ENCODE measurements at regions not wholly inside any gene's neighbourhood (a gene's known extent, or its start where the extent isn't known, plus 50 kb on each side); places are given as distances from the start of the nearest gene placed in this dataset.
"Not testable (repeated sequence)": the region's sequence is repeated elsewhere in the genome, so short reads cannot be mapped to it uniquely, and the experiment has no call there.

- ChIA-PET CTCF (interaction anchor here (3.0 kb wide), 1 partner anchor 9 kb away, joined by 11 read pairs; no protein-coding TSS in a partner anchor), POLR2A (no interaction called here)
- no peak for DNase-seq (ENCODE audit: low read depth)
- no peak overlapping the region for H3K4me3 ChIP-seq (ENCODE audit: low read depth, low read length)
- no peak for TF ChIP-seq CTCF (IDR thresholded peaks at IDR 0.05; ENCODE audit: insufficient read depth, low read depth, low read length)
- H3K36me3 ChIP-seq (ENCODE audit: control insufficient read depth, insufficient read depth, low read length) = no peaks in the 10 kb centered on the region
- H3K27me3 ChIP-seq (ENCODE audit: control insufficient read depth, insufficient read depth, low read length) = no peaks in the 10 kb centered on the region
Observed at GRCh38 chr17:30696234-30696633, 128.3 kb downstream of the CRLF3 start.

- H3K4me3 ChIP-seq (ENCODE audit: low read depth, low read length); H3K27me3 ChIP-seq (ENCODE audit: control insufficient read depth, insufficient read depth, low read length); DNase-seq (ENCODE audit: low read depth); CTCF ChIA-PET; POLR2A ChIA-PET; H3K36me3 ChIP-seq (ENCODE audit: control insufficient read depth, insufficient read depth, low read length): not testable (repeated sequence)
Observed at GRCh38 chr17:30695265-30695811, 129.2 kb downstream of the CRLF3 start.

DNA sequence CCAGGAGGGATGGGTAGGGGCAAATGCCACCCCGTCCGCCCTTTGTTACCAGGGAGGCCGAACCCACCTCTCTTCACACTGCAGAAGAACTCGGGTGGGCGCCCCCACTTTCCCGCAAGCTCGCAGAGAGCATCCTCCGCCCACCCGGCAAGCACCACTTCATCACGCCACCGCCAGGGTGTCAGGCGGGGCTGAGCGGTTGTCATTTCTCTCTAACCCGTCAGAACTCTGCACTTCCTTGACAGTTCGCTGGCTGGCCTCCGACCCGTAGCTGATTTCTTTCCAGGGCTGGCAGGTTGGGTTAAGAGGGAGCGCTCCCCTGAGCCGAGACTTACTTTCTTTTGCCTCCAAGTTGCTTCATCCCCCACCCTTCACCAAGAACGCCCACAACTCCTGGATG, 130.7 kb downstream of the CRLF3 start:
- H3K36me3 ChIP-seq (ENCODE audit: control insufficient read depth, insufficient read depth, low read length); H3K4me3 ChIP-seq (ENCODE audit: low read depth, low read length); H3K27me3 ChIP-seq (ENCODE audit: control insufficient read depth, insufficient read depth, low read length); POLR2A ChIA-PET; CTCF ChIA-PET; DNase-seq (ENCODE audit: low read depth): not testable (repeated sequence)
- peak; percentile 22; the same call in 1 of the 2 replicates for TF ChIP-seq CTCF (IDR thresholded peaks at IDR 0.05; ENCODE audit: insufficient read depth, low read depth, low read length)

GRCh38 chr17:30689266-30690000, 135.1 kb downstream of the CRLF3 start:
- POLR2A ChIA-PET; CTCF ChIA-PET; DNase-seq (ENCODE audit: low read depth); H3K4me3 ChIP-seq (ENCODE audit: low read depth, low read length); H3K36me3 ChIP-seq (ENCODE audit: control insufficient read depth, insufficient read depth, low read length); H3K27me3 ChIP-seq (ENCODE audit: control insufficient read depth, insufficient read depth, low read length): not testable (repeated sequence)

DNA sequence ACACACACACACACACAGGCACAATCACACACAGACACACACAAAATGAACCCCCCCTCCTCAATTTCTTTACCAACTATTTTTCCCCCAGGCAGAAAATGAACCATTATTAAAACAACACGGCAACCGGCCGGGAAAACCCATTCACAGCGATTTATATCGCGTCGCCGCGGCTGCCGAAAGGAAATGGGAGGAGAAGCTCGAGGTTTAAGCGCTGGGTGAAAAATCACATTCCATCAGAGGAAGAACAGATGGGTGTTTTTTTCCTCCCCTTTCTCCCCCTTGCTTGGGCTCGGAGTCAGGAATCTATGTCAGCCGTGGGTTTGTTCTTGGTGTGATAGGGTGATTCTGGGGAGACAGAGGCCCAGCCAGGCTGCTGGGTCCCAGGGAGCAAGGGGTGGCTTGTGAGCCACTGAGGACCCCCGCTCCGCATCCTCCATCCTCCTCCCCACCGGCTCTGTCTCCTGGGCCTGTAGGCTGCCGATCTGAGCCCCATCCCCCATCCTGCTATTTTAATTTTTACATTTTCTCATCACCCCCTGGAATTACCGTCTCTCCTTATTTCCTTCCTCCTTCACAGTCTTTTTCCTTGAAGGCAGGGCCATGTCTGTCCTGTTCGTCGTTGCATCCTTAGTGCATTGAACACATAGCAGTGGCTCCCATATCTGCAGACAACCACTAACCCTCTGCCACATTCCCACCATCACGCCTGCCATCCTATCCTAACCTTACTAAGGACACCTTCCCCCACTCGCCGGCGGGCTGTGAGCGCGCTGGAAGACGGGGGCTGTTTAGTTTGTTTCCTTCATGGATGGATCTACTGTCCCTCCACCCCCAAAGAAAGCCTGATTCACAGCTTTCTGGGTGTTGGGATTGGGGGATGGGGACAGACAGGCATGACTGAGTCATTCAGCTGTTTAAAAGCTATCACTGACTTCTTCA, 137.7 kb downstream of the CRLF3 start:
- H3K4me3 ChIP-seq (ENCODE audit: low read depth, low read length); H3K36me3 ChIP-seq (ENCODE audit: control insufficient read depth, insufficient read depth, low read length); DNase-seq (ENCODE audit: low read depth); H3K27me3 ChIP-seq (ENCODE audit: control insufficient read depth, insufficient read depth, low read length): not testable (repeated sequence)
- ChIA-PET POLR2A (interaction anchor here (0.6 kb wide), 1 partner anchor 337 kb away, joined by 4 read pairs; no protein-coding TSS in a partner anchor), CTCF (interaction anchor here (2.3 kb wide), 1 partner anchor 11 kb away, joined by 11 read pairs; no protein-coding TSS in a partner anchor)

DNA sequence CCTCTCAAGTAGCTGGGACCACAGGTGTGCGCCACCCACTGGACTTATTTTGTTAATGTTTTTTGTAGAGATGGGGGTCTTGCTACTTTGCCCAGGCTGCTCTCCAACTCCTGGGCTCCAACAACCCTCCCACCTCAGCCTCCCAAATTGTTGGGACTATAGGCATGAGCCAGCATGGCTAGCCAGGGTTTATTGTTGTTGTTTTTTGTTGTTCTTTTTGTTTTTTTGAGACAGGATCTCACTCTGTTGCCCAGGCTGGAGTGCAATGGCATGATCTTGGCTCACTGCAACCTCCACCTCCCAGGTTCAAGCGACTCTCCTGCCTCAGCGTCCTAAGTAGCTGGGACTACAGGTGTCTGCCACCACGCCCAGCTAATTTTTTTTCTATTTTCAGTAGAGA, 142.2 kb downstream of the CRLF3 start:
- H3K4me3 ChIP-seq (ENCODE audit: low read depth, low read length); H3K27me3 ChIP-seq (ENCODE audit: control insufficient read depth, insufficient read depth, low read length); CTCF ChIA-PET; DNase-seq (ENCODE audit: low read depth); H3K36me3 ChIP-seq (ENCODE audit: control insufficient read depth, insufficient read depth, low read length); POLR2A ChIA-PET: not testable (repeated sequence)

- DNase-seq (ENCODE audit: low read depth); H3K36me3 ChIP-seq (ENCODE audit: control insufficient read depth, insufficient read depth, low read length); POLR2A ChIA-PET; H3K4me3 ChIP-seq (ENCODE audit: low read depth, low read length); H3K27me3 ChIP-seq (ENCODE audit: control insufficient read depth, insufficient read depth, low read length); CTCF ChIA-PET: not testable (repeated sequence)
Observed at GRCh38 chr17:30680681-30681080, 143.8 kb downstream of the CRLF3 start.

Measured in BJ (cell line).